Neural progenitor cell (in vitro differentiated cells): ENCODE measurements at regions not wholly inside any gene's neighbourhood (a gene's known extent, or its start where the extent isn't known, plus 50 kb on each side); places are given as distances from the start of the nearest gene placed in this dataset.

Source experiments
- EZH2phosphoT487 ChIP-seq: fragments of 200-600 bp; sonication (generic); IDR thresholded peaks from 2 replicates; pipeline ENCODE4 v1.6.1; 2017; ENCODE audit warnings: antibody characterized with exemption
- TF ChIP-seq, protein P1 (sequence below): fragments of 200-600 bp; sonication (generic); IDR thresholded peaks from 2 replicates; pipeline ENCODE4 v1.5.1; 2017; ENCODE audit warnings: antibody characterized with exemption, mild to moderate bottlenecking

DNA sequence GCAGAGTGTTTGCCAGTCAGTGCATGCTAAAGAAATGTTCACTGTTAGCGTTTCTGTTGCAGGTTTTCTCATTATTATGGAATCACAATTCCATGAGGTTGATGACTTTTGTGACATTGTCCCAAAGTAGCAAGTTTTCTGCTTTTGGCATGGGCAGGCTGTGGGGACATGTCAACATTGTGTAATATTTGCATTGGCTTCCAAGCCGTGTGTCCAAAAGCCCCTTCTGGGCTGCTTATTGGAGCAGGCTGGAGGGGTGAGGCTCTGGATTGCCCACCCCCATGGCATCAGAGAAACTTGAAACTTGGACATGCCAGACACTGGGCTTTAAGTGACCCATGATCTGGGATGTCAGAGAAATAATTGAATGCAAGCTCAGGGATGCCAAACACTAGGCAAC is 90.7 kb downstream of the RTL9 start:
- TF ChIP-seq EZH2phosphoT487, result no peak
- TF ChIP-seq, protein P1, sequence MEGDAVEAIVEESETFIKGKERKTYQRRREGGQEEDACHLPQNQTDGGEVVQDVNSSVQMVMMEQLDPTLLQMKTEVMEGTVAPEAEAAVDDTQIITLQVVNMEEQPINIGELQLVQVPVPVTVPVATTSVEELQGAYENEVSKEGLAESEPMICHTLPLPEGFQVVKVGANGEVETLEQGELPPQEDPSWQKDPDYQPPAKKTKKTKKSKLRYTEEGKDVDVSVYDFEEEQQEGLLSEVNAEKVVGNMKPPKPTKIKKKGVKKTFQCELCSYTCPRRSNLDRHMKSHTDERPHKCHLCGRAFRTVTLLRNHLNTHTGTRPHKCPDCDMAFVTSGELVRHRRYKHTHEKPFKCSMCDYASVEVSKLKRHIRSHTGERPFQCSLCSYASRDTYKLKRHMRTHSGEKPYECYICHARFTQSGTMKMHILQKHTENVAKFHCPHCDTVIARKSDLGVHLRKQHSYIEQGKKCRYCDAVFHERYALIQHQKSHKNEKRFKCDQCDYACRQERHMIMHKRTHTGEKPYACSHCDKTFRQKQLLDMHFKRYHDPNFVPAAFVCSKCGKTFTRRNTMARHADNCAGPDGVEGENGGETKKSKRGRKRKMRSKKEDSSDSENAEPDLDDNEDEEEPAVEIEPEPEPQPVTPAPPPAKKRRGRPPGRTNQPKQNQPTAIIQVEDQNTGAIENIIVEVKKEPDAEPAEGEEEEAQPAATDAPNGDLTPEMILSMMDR, result no peak
